OCI-LY1 (cell line): ENCODE measurements at regions not wholly inside any gene's neighbourhood (a gene's known extent, or its start where the extent isn't known, plus 50 kb on each side); places are given as distances from the start of the nearest gene placed in this dataset.

Source experiments
- CTCF ChIP-seq: fragments of 200-600 bp; sonication (generic), shearing (Covaris generic); IDR thresholded peaks from 2 replicates; pipeline ENCODE4 v1.5.1; 2017; ENCODE audit warnings: mild to moderate bottlenecking, antibody characterized with exemption, low read length, moderate library complexity, mixed read lengths
- EZH2 ChIP-seq: fragments of 200-600 bp; sonication (generic), shearing (Covaris generic); IDR thresholded peaks from 2 replicates; pipeline ENCODE4 v1.8.0; 2017; ENCODE audit warnings: borderline replicate concordance, mixed run types, mild to moderate bottlenecking, antibody characterized with exemption, low read length, moderate library complexity, mixed read lengths

- TF ChIP-seq EZH2 (no peak), CTCF (no peak)
These were observed 608.7 kb downstream of the SOX6 start for GRCh38 chr11:15747671-15748070.
